HEK293T (cell line): ENCODE measurements at regions not wholly inside any gene's neighbourhood (a gene's known extent, or its start where the extent isn't known, plus 50 kb on each side); places are given as distances from the start of the nearest gene placed in this dataset.

Experiments
- ARNT ChIP-seq: fragments of 450-650 bp; IDR thresholded peaks from 2 replicates; pipeline ENCODE4 v1.6.1; 2017; ENCODE audit warnings: mild to moderate bottlenecking
- BHLHE40 ChIP-seq: fragments of 450-650 bp; IDR thresholded peaks from 2 replicates; pipeline ENCODE4 v1.6.1; 2016; ENCODE audit warnings: mild to moderate bottlenecking, moderate library complexity, borderline replicate concordance
- CTBP1 ChIP-seq: fragments of 450-650 bp; IDR thresholded peaks from 2 replicates; pipeline ENCODE4 v1.6.1; 2016; ENCODE audit warnings: borderline replicate concordance
- ELF4 ChIP-seq: fragments of 450-650 bp; IDR thresholded peaks from 2 replicates; pipeline ENCODE4 v1.6.1; 2017; ENCODE audit warnings: antibody characterized with exemption
- FOXA1 ChIP-seq: fragments of 450-650 bp; IDR thresholded peaks from 2 replicates; pipeline ENCODE4 v1.6.1; 2016; ENCODE audit warnings: mild to moderate bottlenecking
- FOXK2 ChIP-seq: fragments of 450-650 bp; IDR thresholded peaks from 2 replicates; pipeline ENCODE4 v1.6.1; 2016; ENCODE audit warnings: mild to moderate bottlenecking
- FOXM1 ChIP-seq: fragments of 450-650 bp; IDR thresholded peaks from 2 replicates; pipeline ENCODE4 v1.6.1; 2017; ENCODE audit warnings: mild to moderate bottlenecking, borderline replicate concordance
- HDGF ChIP-seq: fragments of 450-650 bp; IDR thresholded peaks from 2 replicates; pipeline ENCODE4 v1.6.1; 2017; ENCODE audit warnings: antibody characterized with exemption, borderline replicate concordance
- L3MBTL2 ChIP-seq: fragments of 450-650 bp; conservative IDR thresholded peaks from 2 replicates; pipeline ENCODE4 v1.6.1; 2016; ENCODE audit warnings: mild to moderate bottlenecking
- NFRKB ChIP-seq: fragments of 450-650 bp; IDR thresholded peaks from 2 replicates; pipeline ENCODE4 v1.6.1; 2016; ENCODE audit warnings: mild to moderate bottlenecking, moderate library complexity
- SP1 ChIP-seq: fragments of 450-650 bp; IDR thresholded peaks from 2 replicates; pipeline ENCODE4 v1.6.1; 2017
- SUZ12 ChIP-seq: fragments of 450-650 bp; IDR thresholded peaks from 2 replicates; pipeline ENCODE4 v1.6.1; 2016; ENCODE audit warnings: mild to moderate bottlenecking
- TARDBP ChIP-seq: fragments of 450-650 bp; IDR thresholded peaks from 2 replicates; pipeline ENCODE4 v1.6.1; 2016
- ZNF384 ChIP-seq: fragments of 450-650 bp; IDR thresholded peaks from 2 replicates; pipeline ENCODE4 v1.6.1; 2016

DNA sequence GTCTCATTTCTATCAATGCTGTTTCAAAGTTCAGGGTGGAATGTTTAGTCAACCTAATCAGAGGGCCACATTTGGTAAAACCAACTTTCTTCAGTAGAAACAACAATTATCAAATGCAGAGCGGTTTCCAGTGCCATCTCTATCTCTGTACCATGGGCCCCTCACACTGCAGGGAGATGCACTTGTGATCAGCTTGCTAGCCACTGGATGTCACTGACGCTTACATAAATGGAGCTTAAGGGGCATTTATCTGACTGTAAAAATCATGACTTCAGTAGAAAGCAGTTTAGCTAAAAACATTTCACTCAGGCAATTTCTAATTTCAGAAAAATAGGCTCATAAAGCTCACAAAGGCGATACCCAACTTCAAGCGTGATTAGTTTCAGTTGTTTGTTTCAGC lies 678.0 kb downstream of the ZEB2 start:
- TF ChIP-seq SUZ12 (no peak), SP1 (no peak), CTBP1 (no peak), FOXM1 (no peak), FOXA1 (no peak), TARDBP (no peak), ELF4 (no peak), HDGF (no peak), NFRKB (no peak), ARNT (no peak), FOXK2 (no peak), BHLHE40 (no peak), L3MBTL2 (no peak), ZNF384 (no peak)
